ENCODE measurements at regions not wholly inside any gene's neighbourhood (a gene's known extent, or its start where the extent isn't known, plus 50 kb on each side); places are given as distances from the start of the nearest gene placed in this dataset.

- TF ChIP-seq CTCF (IDR thresholded peaks at IDR 0.05; ENCODE audit: borderline replicate concordance, extremely low read depth, low read length, poor library complexity, severe bottlenecking) (no peak), EZH2 (IDR thresholded peaks at IDR 0.05; ENCODE audit: borderline replicate concordance, low read depth, low read length, severe bottlenecking) (no peak)
These were observed 361.6 kb downstream of the GABRG2 start for GRCh38 chr5:162429142-162429541.

Measured in DND-41 (cell line).